CD14-positive monocyte (primary cell): ENCODE measurements at regions not wholly inside any gene's neighbourhood (a gene's known extent, or its start where the extent isn't known, plus 50 kb on each side); places are given as distances from the start of the nearest gene placed in this dataset.

ENCODE experiments used
- DNase-seq, 3 donors: peaks; one replicate each; pipeline ENCODE4 v3.0.0-alpha.2; 2011 to 2022
- H2AFZ ChIP-seq: 2 replicates; pipeline ENCODE4 v1.6.0; 2012; ENCODE audit warnings: mild to moderate bottlenecking, low read depth, low read length, inconsistent platforms; ENCODE audit not compliant: insufficient read depth, poor library complexity, severe bottlenecking
- H3K27ac ChIP-seq, 2 donors: 1 replicate in 1 of 2; 2 replicates in 1 of 2; pipeline ENCODE4 v1.5.1; 2012 to 2013; ENCODE audit warnings: low read length in 2 of 2, control low read depth in 1 of 2, inconsistent platforms in 1 of 2, low read depth in 1 of 2, mild to moderate bottlenecking in 1 of 2
- H3K27me3 ChIP-seq, 2 donors: one replicate each; pipeline versions ENCODE4 v1.6.0 to v1.6.1; 2011 to 2013; ENCODE audit warnings: low read length in 2 of 2; ENCODE audit not compliant: control insufficient read depth in 2 of 2, insufficient read depth in 2 of 2
- H3K36me3 ChIP-seq, 2 donors: replicated peaks in 1 of 2; 1 replicate in 1 of 2; 2 replicates in 1 of 2; pipeline versions ENCODE4 v1.5.1 to v1.6.1; 2012 to 2013; ENCODE audit warnings: low read length in 2 of 2, control low read depth in 1 of 2, inconsistent platforms in 1 of 2, mild to moderate bottlenecking in 1 of 2; ENCODE audit not compliant: insufficient read depth in 2 of 2, control insufficient read depth in 1 of 2
- H3K4me1 ChIP-seq, 2 donors: 1 replicate in 1 of 2; 2 replicates in 1 of 2; pipeline versions ENCODE4 v1.5.1 to v1.6.1; 2012 to 2013; ENCODE audit warnings: low read length in 2 of 2, control low read depth in 1 of 2, inconsistent platforms in 1 of 2, mild to moderate bottlenecking in 1 of 2, moderate library complexity in 1 of 2; ENCODE audit not compliant: insufficient read depth in 2 of 2, control insufficient read depth in 1 of 2
- H3K4me2 ChIP-seq: replicated peaks from 2 replicates; pipeline ENCODE3; 2012; ENCODE audit warnings: low read length, moderate library complexity, mild to moderate bottlenecking; ENCODE audit not compliant: poor library complexity, severe bottlenecking; ENCODE audit errors: extremely low read depth
- H3K4me3 ChIP-seq, 3 experiments: fragments of 200-600 bp in 1 of 3; sonication (generic) in 1 of 3; replicated peaks in 1 of 3; 1 replicate in 2 of 3; 2 replicates in 1 of 3; pipeline ENCODE4 v1.5.1; 2011 to 2013; ENCODE audit warnings: low read length in 3 of 3, mild to moderate bottlenecking in 3 of 3, control low read depth in 2 of 3, low read depth in 2 of 3, inconsistent platforms in 1 of 3, moderate library complexity in 1 of 3
- H3K79me2 ChIP-seq: 2 replicates; pipeline ENCODE4 v1.6.0; 2012; ENCODE audit warnings: mild to moderate bottlenecking, control low read depth, inconsistent platforms, low read length, moderate library complexity; ENCODE audit not compliant: insufficient read depth
- H3K9ac ChIP-seq: 2 replicates; pipeline ENCODE4 v1.6.0; 2017; ENCODE audit warnings: low read length, mild to moderate bottlenecking; ENCODE audit not compliant: insufficient read depth, poor library complexity, severe bottlenecking
- H3K9me3 ChIP-seq, 2 donors: replicated peaks in 1 of 2; 1 replicate in 1 of 2; 2 replicates in 1 of 2; pipeline versions ENCODE4 v1.5.1 to v1.6.1; 2012 to 2013; ENCODE audit warnings: low read length in 2 of 2, control low read depth in 1 of 2; ENCODE audit not compliant: control insufficient read depth in 1 of 2, insufficient read depth in 1 of 2
- H4K20me1 ChIP-seq: 2 replicates; pipeline ENCODE4 v1.6.0; 2012; ENCODE audit warnings: mild to moderate bottlenecking, low read length, control low read depth, moderate library complexity; ENCODE audit not compliant: insufficient read depth
- H3K27ac Mint-ChIP-seq, 7 donors: one replicate each; pipeline ENCODE4 v1.8.0; 2020; ENCODE audit warnings: mild to moderate bottlenecking in 7 of 7, mixed read lengths in 7 of 7, moderate library complexity in 6 of 7, inconsistent platforms in 2 of 7
- H3K27me3 Mint-ChIP-seq, 3 donors: one replicate each; pipeline ENCODE4 v1.8.0; 2021 to 2022; ENCODE audit warnings: low read depth in 3 of 3, mild to moderate bottlenecking in 3 of 3, mixed read lengths in 3 of 3, moderate library complexity in 3 of 3, inconsistent platforms in 1 of 3
- H3K36me3 Mint-ChIP-seq, 2 donors: one replicate each; pipeline ENCODE4 v1.8.0; 2020; ENCODE audit warnings: mixed read lengths in 2 of 2, inconsistent platforms in 1 of 2, mild to moderate bottlenecking in 1 of 2
- H3K4me1 Mint-ChIP-seq: one replicate; pipeline ENCODE4 v1.8.0; 2020; ENCODE audit warnings: mild to moderate bottlenecking, mixed read lengths
- H3K4me3 Mint-ChIP-seq, 2 donors: one replicate each; pipeline ENCODE4 v1.8.0; 2020; ENCODE audit warnings: mild to moderate bottlenecking in 2 of 2, mixed read lengths in 2 of 2, moderate library complexity in 1 of 2
- H3K9me3 Mint-ChIP-seq, 7 donors: one replicate each; pipeline ENCODE4 v1.8.0; 2020 to 2022; ENCODE audit warnings: mixed read lengths in 7 of 7, mild to moderate bottlenecking in 6 of 7, moderate library complexity in 6 of 7, inconsistent platforms in 2 of 7
- CTCF ChIP-seq: fragments of 200-600 bp; IDR thresholded peaks from one replicate; pipeline ENCODE4 v1.8.0; 2022; ENCODE audit warnings: antibody characterized with exemption, mild to moderate bottlenecking
- WGBS: methylation state at CpG from one replicate; pipeline ENCODE4 v1.1.5; 2013; ENCODE audit warnings: missing lambda C conversion rate; ENCODE audit not compliant: insufficient coverage; 5-methylcytosine and 5-hydroxymethylcytosine counted together
- intact Hi-C, 2 donors: fragments of 100-400 bp; cut with micrococcal nuclease; formaldehyde crosslinking; loops; one replicate each; pipeline versions ENCODE4 v1.15.0 to v1.15.1; 2023

DNA sequence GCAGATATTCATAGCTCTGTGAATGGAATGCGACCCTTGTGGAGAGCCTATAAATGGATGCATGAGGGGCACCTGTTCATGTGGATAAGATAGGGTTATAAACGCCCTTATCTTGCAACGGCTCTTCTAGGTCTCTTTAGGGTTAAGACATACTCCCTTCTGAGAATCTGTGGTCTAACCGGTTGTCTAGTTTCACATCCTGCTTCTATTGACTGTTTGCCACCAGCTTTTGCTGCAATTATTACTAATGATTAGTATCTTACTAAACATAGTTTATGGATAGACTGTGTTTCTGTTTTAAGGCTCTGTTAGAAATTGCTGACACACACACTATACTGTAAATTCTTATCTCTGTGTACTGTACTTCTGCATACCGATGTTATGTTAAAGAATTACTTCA lies 198.9 kb upstream of the CYLC2 start:
- Histone ChIP-seq H3K27me3 (no peaks in the 10 kb centered on the region), H3K27ac (no peak overlapping the region), H3K4me1 (no peaks in the 10 kb centered on the region), H3K79me2 (no peaks in the 10 kb centered on the region), H3K9ac (no peak overlapping the region), H3K4me2 (no peak overlapping the region), H4K20me1 (no peaks in the 10 kb centered on the region), H2AFZ (no peak overlapping the region), H3K36me3 (no peaks in the 10 kb centered on the region), H3K4me3 (no peak overlapping the region), H3K9me3 (no peaks in the 10 kb centered on the region)
- H3K4me3 Mint-ChIP-seq, result no peak overlapping the region
- intact Hi-C loops, result no loop called here
- no peak overlapping the region for H3K27ac Mint-ChIP-seq
- peaks cover 0 to 2% (median 0%) of the 10 kb centered on the region in 7 donors for H3K9me3 Mint-ChIP-seq
- peaks cover 0 to 1% (median 0%) of the 10 kb centered on the region in 3 donors for H3K27me3 Mint-ChIP-seq
- no peaks in the 10 kb centered on the region for H3K36me3 Mint-ChIP-seq
- no peak for TF ChIP-seq CTCF
- DNase-seq, result no peak
- WGBS, result no CpG with 5 or more reads among the region's 5 CpGs
- no peaks in the 10 kb centered on the region for H3K4me1 Mint-ChIP-seq

GRCh38 chr9:102795532-102795931 lies 199.6 kb upstream of the CYLC2 start:
- H3K4me3 Mint-ChIP-seq, result no peak overlapping the region
- DNase-seq, result no peak
- Histone ChIP-seq H3K9me3 (no peaks in the 10 kb centered on the region), H3K27ac (no peak overlapping the region), H3K36me3 (no peaks in the 10 kb centered on the region), H2AFZ (no peak overlapping the region), H3K4me1 (no peaks in the 10 kb centered on the region), H3K27me3 (no peaks in the 10 kb centered on the region), H4K20me1 (no peaks in the 10 kb centered on the region), H3K9ac (no peak overlapping the region), H3K4me3 (no peak overlapping the region), H3K4me2 (no peak overlapping the region), H3K79me2 (no peaks in the 10 kb centered on the region)
- H3K27ac Mint-ChIP-seq, result no peak overlapping the region
- H3K27me3 Mint-ChIP-seq, result peaks cover 0 to 1% (median 0%) of the 10 kb centered on the region in 3 donors
- no peak for TF ChIP-seq CTCF
- H3K4me1 Mint-ChIP-seq, result no peaks in the 10 kb centered on the region
- intact Hi-C loops, result no loop called here
- H3K9me3 Mint-ChIP-seq, result peaks cover 0 to 2% (median 0%) of the 10 kb centered on the region in 7 donors
- H3K36me3 Mint-ChIP-seq, result no peaks in the 10 kb centered on the region
